ENCODE measurements at regions not wholly inside any gene's neighbourhood (a gene's known extent, or its start where the extent isn't known, plus 50 kb on each side); places are given as distances from the start of the nearest gene placed in this dataset.

DNA sequence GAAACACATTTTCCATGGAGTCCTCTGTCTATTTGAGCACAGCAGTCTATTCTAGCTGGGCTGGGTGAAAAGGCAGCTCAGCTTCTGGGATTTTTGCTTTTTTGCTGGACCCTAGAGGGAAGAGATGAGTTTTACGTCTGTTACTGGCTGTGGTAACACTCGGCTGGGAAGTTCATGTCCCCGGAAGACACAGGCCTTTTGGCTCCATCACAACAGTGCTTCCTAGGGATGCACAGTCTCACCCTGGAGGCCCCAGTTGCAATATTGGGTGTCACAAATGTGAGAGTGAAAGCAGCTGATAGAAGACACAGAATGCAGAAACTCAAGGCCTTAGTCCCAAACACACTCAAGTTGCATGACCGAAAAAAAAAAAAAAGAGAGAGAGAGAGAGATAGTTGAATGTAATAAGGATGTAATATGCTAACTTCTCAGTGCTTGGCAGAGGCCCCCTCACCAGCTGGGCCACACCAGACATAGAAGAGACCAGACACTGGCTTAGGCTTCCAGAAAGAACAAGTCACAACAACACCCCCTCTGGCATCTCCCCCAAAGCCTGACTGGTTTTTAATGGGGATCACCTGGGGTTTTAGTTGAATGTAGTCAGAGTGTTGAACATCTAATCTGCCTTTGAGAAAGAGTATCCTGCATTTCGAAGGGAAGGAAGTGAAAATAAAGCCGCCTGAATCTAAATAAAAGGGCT lies 545.4 kb upstream of the FZD8 start:
- peaks cover 0 to 11% (median 7%) of the 10 kb centered on the region in 3 donors for H3K9me3 ChIP-seq (ENCODE audit: control extremely low read depth in 1 of 3, control insufficient read depth in 2 of 3, insufficient read depth in 1 of 3, low read length in 2 of 3)
- TF ChIP-seq, protein P1, sequence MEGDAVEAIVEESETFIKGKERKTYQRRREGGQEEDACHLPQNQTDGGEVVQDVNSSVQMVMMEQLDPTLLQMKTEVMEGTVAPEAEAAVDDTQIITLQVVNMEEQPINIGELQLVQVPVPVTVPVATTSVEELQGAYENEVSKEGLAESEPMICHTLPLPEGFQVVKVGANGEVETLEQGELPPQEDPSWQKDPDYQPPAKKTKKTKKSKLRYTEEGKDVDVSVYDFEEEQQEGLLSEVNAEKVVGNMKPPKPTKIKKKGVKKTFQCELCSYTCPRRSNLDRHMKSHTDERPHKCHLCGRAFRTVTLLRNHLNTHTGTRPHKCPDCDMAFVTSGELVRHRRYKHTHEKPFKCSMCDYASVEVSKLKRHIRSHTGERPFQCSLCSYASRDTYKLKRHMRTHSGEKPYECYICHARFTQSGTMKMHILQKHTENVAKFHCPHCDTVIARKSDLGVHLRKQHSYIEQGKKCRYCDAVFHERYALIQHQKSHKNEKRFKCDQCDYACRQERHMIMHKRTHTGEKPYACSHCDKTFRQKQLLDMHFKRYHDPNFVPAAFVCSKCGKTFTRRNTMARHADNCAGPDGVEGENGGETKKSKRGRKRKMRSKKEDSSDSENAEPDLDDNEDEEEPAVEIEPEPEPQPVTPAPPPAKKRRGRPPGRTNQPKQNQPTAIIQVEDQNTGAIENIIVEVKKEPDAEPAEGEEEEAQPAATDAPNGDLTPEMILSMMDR (IDR thresholded peaks at IDR 0.05): no peak
- ATAC-seq (ENCODE audit: low read depth): no peak
- Mint-ChIP-seq H3K27ac (no peak overlapping the region), H3K4me3 (no peak overlapping the region), H3K9me3 (ENCODE audit: insufficient read depth) (peaks cover 12% of the 10 kb centered on the region), H3K27me3 (no peaks in the 10 kb centered on the region), H3K4me1 (no peaks in the 10 kb centered on the region)
- H4K20me1 ChIP-seq (ENCODE audit: control insufficient read depth, insufficient read depth, low read length, poor library complexity, severe bottlenecking): no peaks in the 10 kb centered on the region
- H2AFZ ChIP-seq (ENCODE audit: insufficient read depth, low read depth, low read length, poor library complexity, severe bottlenecking): no peak overlapping the region
- no peak overlapping the region for H3K4me2 ChIP-seq (replicated peaks; ENCODE audit: low read depth, low read length, poor library complexity, severe bottlenecking)
- no peaks in the 10 kb centered on the region for H3K27me3 ChIP-seq (replicated peaks in 1 of 4; ENCODE audit: control extremely low read depth in 1 of 4, control insufficient read depth in 3 of 4, insufficient read depth in 4 of 4, low read length in 3 of 4)
- H3K4me3 ChIP-seq (ENCODE audit: control extremely low read depth in 1 of 5, extremely low read depth in 1 of 5, insufficient read depth in 1 of 5, low read depth in 2 of 5, low read length in 4 of 5): no peak overlapping the region
- no peaks in the 10 kb centered on the region for H3K36me3 ChIP-seq (replicated peaks in 1 of 2; ENCODE audit: control extremely low read depth in 1 of 2, control insufficient read depth in 1 of 2, extremely low read depth in 1 of 2, insufficient read depth in 2 of 2, low read length in 1 of 2)
- intact Hi-C loops (cut with micrococcal nuclease): no loop called here
- no peaks in the 10 kb centered on the region for H3K4me1 ChIP-seq (ENCODE audit: control insufficient read depth in 2 of 2, insufficient read depth in 2 of 2, low read length in 2 of 2)
- H3K27ac ChIP-seq (ENCODE audit: low read length in 2 of 2): no peak overlapping the region
- ChIA-PET POLR2A (no interaction called here), CTCF (no interaction called here)
- no peak overlapping the region for H3K9ac ChIP-seq (ENCODE audit: low read length)
- H3K79me2 ChIP-seq (ENCODE audit: control insufficient read depth, insufficient read depth, low read length): no peaks in the 10 kb centered on the region
- DNase-seq: no peak
- 79% methylated on average over 5 of the region's 6 CpGs for WGBS (ENCODE audit: insufficient coverage)

DNA sequence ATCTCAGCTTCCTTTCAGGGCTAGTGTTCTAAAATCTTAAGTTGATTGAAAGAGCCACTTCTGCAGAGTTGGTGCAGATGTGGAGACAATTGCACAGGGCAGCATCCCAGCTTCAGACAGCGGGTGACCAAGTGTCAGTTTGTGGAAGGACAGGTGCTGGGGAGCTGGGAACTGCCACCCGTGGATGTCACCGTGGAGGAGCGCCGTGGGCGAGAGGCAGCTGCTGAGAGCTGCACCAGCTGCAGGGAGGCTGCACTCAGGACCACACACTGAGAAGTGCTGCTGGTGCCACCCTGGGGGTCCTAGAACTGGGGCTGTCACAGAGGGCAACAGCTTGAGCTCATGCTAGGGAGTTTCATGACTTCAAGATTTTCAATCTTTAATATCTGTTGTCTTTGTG lies 543.0 kb upstream of the FZD8 start:
- H3K4me1 ChIP-seq (ENCODE audit: control insufficient read depth in 2 of 2, insufficient read depth in 2 of 2, low read length in 2 of 2): no peaks in the 10 kb centered on the region
- no peak overlapping the region for H3K4me3 ChIP-seq (ENCODE audit: control extremely low read depth in 1 of 5, extremely low read depth in 1 of 5, insufficient read depth in 1 of 5, low read depth in 2 of 5, low read length in 4 of 5)
- H3K36me3 ChIP-seq (replicated peaks in 1 of 2; ENCODE audit: control extremely low read depth in 1 of 2, control insufficient read depth in 1 of 2, extremely low read depth in 1 of 2, insufficient read depth in 2 of 2, low read length in 1 of 2): no peaks in the 10 kb centered on the region
- DNase-seq (no peak), ATAC-seq (ENCODE audit: low read depth) (no peak)
- Mint-ChIP-seq H3K27me3 (no peaks in the 10 kb centered on the region), H3K4me1 (no peaks in the 10 kb centered on the region), H3K27ac (no peak overlapping the region), H3K9me3 (ENCODE audit: insufficient read depth) (peaks cover 2% of the 10 kb centered on the region), H3K4me3 (no peak overlapping the region)
- H3K27ac ChIP-seq (ENCODE audit: low read length in 2 of 2): no peak overlapping the region
- no peak overlapping the region for H2AFZ ChIP-seq (ENCODE audit: insufficient read depth, low read depth, low read length, poor library complexity, severe bottlenecking)
- H3K9ac ChIP-seq (ENCODE audit: low read length): no peak overlapping the region
- H3K79me2 ChIP-seq (ENCODE audit: control insufficient read depth, insufficient read depth, low read length): no peaks in the 10 kb centered on the region
- TF ChIP-seq EZH2 (IDR thresholded peaks at IDR 0.05; ENCODE audit: borderline replicate concordance, insufficient read depth, low read depth, low read length, poor library complexity, severe bottlenecking): no peak
- TF ChIP-seq, protein P1 (IDR thresholded peaks at IDR 0.05): no peak
- WGBS (ENCODE audit: insufficient coverage): 97% methylated on average over 6 of the region's 6 CpGs
- H3K27me3 ChIP-seq (replicated peaks in 1 of 4; ENCODE audit: control extremely low read depth in 1 of 4, control insufficient read depth in 3 of 4, insufficient read depth in 4 of 4, low read length in 3 of 4): no peaks in the 10 kb centered on the region
- intact Hi-C loops (cut with micrococcal nuclease): no loop called here
- ChIA-PET CTCF (no interaction called here), POLR2A (no interaction called here)
- H3K9me3 ChIP-seq (ENCODE audit: control extremely low read depth in 1 of 3, control insufficient read depth in 2 of 3, insufficient read depth in 1 of 3, low read length in 2 of 3): peaks cover 0 to 11% (median 2%) of the 10 kb centered on the region in 3 donors
- H3K4me2 ChIP-seq (replicated peaks; ENCODE audit: low read depth, low read length, poor library complexity, severe bottlenecking): no peak overlapping the region
- H4K20me1 ChIP-seq (ENCODE audit: control insufficient read depth, insufficient read depth, low read length, poor library complexity, severe bottlenecking): no peaks in the 10 kb centered on the region

All from B cell (primary cell).